Ishikawa (cell line): ENCODE measurements at regions not wholly inside any gene's neighbourhood (a gene's known extent, or its start where the extent isn't known, plus 50 kb on each side); places are given as distances from the start of the nearest gene placed in this dataset.

ENCODE experiments used
- MAX ChIP-seq: IDR thresholded peaks from 2 replicates; pipeline ENCODE4 v1.6.1; 2012
- RAD21 ChIP-seq: IDR thresholded peaks from 2 replicates; pipeline ENCODE4 v1.6.1; 2012; ENCODE audit warnings: low read depth

GRCh38 chr7:120041798-120042197 is 231.2 kb upstream of the KCND2 start:
- TF ChIP-seq MAX (no peak), RAD21 (no peak)
